ENCODE measurements at regions not wholly inside any gene's neighbourhood (a gene's known extent, or its start where the extent isn't known, plus 50 kb on each side); places are given as distances from the start of the nearest gene placed in this dataset.

DNA sequence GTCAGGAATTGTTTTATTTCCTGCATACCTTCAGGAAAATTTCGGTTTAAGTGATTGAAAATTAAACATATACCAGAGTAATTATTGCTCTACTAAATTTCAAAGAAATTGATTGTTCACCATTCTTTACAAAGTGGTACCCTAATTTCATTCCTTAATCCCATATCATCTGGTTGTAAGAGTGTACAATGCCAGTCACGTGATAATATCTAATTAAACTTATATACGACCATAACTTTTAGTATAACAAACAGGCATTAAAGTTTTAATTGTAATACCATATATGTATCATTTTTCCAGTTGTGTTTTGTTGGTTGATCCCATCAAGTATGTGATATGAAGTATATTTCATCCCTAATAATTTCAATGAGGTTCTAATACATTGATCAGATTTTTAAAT is 74.8 kb upstream of the PLSCR5 start:
- Histone ChIP-seq H3K9me3 (ENCODE audit: low read depth) (no peaks in the 10 kb centered on the region), H3K36me3 (no peaks in the 10 kb centered on the region), H3K4me1 (ENCODE audit: low read depth) (no peaks in the 10 kb centered on the region), H3K4me3 (no peak overlapping the region), H3K27ac (no peak overlapping the region), H3K27me3 (no peaks in the 10 kb centered on the region)
- TF ChIP-seq, protein P1, sequence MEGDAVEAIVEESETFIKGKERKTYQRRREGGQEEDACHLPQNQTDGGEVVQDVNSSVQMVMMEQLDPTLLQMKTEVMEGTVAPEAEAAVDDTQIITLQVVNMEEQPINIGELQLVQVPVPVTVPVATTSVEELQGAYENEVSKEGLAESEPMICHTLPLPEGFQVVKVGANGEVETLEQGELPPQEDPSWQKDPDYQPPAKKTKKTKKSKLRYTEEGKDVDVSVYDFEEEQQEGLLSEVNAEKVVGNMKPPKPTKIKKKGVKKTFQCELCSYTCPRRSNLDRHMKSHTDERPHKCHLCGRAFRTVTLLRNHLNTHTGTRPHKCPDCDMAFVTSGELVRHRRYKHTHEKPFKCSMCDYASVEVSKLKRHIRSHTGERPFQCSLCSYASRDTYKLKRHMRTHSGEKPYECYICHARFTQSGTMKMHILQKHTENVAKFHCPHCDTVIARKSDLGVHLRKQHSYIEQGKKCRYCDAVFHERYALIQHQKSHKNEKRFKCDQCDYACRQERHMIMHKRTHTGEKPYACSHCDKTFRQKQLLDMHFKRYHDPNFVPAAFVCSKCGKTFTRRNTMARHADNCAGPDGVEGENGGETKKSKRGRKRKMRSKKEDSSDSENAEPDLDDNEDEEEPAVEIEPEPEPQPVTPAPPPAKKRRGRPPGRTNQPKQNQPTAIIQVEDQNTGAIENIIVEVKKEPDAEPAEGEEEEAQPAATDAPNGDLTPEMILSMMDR (IDR thresholded peaks at IDR 0.05; ENCODE audit: low read depth, low read length), result no peak
- DNase-seq (ENCODE audit: low read depth in 1 of 2, low spot score in 1 of 2), result no peak

DNA sequence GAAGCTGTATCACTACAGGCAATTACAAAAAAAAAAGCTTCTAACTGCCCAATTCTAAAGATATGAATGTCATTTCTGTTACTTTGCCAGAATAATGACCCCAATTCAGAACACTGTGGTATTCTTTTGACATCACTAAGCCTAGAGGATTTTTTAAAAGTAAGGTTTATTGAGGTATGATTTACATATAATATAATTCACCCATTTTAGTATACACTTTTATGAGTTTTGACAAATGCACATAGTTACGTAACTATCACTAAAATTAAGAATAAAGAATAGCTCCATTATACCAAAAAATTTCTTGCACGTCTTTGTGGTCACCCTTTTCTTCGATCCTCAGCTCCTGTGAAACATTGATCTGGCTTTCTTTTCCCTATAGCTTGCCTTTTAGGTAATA is 74.0 kb upstream of the PLSCR5 start:
- H3K36me3 ChIP-seq, result no peaks in the 10 kb centered on the region
- TF ChIP-seq, protein P1 (IDR thresholded peaks at IDR 0.05; ENCODE audit: low read depth, low read length), result no peak
- H3K9me3 ChIP-seq (ENCODE audit: low read depth), result no peaks in the 10 kb centered on the region
- no peaks in the 10 kb centered on the region for H3K27me3 ChIP-seq
- H3K27ac ChIP-seq, result no peak overlapping the region
- DNase-seq (ENCODE audit: low read depth in 1 of 2, low spot score in 1 of 2), result no peak
- no peak overlapping the region for H3K4me3 ChIP-seq
- no peaks in the 10 kb centered on the region for H3K4me1 ChIP-seq (ENCODE audit: low read depth)

- TF ChIP-seq, protein P1 (IDR thresholded peaks at IDR 0.05; ENCODE audit: low read depth, low read length), result no peak
- no peak overlapping the region for H3K27ac ChIP-seq
- no peaks in the 10 kb centered on the region for H3K9me3 ChIP-seq (ENCODE audit: low read depth)
- DNase-seq (ENCODE audit: low read depth in 1 of 2, low spot score in 1 of 2), result no peak
- H3K4me1 ChIP-seq (ENCODE audit: low read depth), result no peaks in the 10 kb centered on the region
- no peak overlapping the region for H3K4me3 ChIP-seq
- no peaks in the 10 kb centered on the region for H3K36me3 ChIP-seq
- H3K27me3 ChIP-seq, result no peaks in the 10 kb centered on the region
Observed at GRCh38 chr3:146672941-146673340, 67.8 kb upstream of the PLSCR5 start.

GRCh38 chr3:146664403-146664802 is 59.3 kb upstream of the PLSCR5 start:
- Histone ChIP-seq H3K4me3 (no peak overlapping the region), H3K36me3 (no peaks in the 10 kb centered on the region), H3K9me3 (ENCODE audit: low read depth) (no peaks in the 10 kb centered on the region), H3K4me1 (ENCODE audit: low read depth) (no peaks in the 10 kb centered on the region), H3K27me3 (no peaks in the 10 kb centered on the region), H3K27ac (no peak overlapping the region)
- TF ChIP-seq, protein P1 (IDR thresholded peaks at IDR 0.05; ENCODE audit: low read depth, low read length), result no peak
- DNase-seq (ENCODE audit: low read depth in 1 of 2, low spot score in 1 of 2), result no peak

DNA sequence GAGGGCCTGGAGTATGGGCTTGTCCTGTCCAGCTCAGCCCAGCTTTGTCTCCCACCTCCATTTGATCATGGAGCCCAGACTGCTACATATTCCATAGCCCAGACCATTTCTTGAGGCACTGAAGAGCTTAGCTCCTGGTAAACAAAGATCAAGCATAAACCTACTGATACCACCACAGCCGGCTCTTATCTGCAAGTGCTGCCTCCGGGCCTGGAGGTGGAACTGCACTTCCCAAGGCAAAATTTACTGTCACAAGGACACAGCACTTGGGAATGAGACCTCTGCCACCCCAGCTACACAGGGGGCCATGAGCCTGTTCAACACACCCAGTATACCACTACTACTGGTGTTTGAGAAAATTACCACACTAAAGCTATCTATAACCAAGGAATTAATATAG is 53.7 kb upstream of the PLSCR5 start:
- no peaks in the 10 kb centered on the region for H3K9me3 ChIP-seq (ENCODE audit: low read depth)
- no peaks in the 10 kb centered on the region for H3K4me1 ChIP-seq (ENCODE audit: low read depth)
- no peaks in the 10 kb centered on the region for H3K27me3 ChIP-seq
- TF ChIP-seq, protein P1 (IDR thresholded peaks at IDR 0.05; ENCODE audit: low read depth, low read length), result no peak
- H3K4me3 ChIP-seq, result no peak overlapping the region
- H3K27ac ChIP-seq, result no peak overlapping the region
- DNase-seq (ENCODE audit: low read depth in 1 of 2, low spot score in 1 of 2), result no peak
- no peaks in the 10 kb centered on the region for H3K36me3 ChIP-seq
